Osteoblast (primary cell): ENCODE measurements at regions not wholly inside any gene's neighbourhood (a gene's known extent, or its start where the extent isn't known, plus 50 kb on each side); places are given as distances from the start of the nearest gene placed in this dataset.

Source experiments
- DNase-seq: peaks from one replicate; pipeline ENCODE4 v3.0.0; 2011; ENCODE audit warnings: low spot score, mixed read lengths; ENCODE audit not compliant: insufficient read length; ENCODE audit errors: missing footprints
- H2AFZ ChIP-seq: 2 replicates; pipeline ENCODE4 v1.6.0; 2011; ENCODE audit warnings: mild to moderate bottlenecking, low read length
- H3K27ac ChIP-seq: 2 replicates; pipeline ENCODE4 v1.5.1; 2011; ENCODE audit warnings: mild to moderate bottlenecking, low read depth, low read length, moderate library complexity
- H3K27me3 ChIP-seq: 2 replicates; pipeline ENCODE4 v1.6.0; 2012; ENCODE audit warnings: mild to moderate bottlenecking, control low read depth, inconsistent platforms, low read length, moderate library complexity; ENCODE audit not compliant: insufficient read depth
- H3K36me3 ChIP-seq: 2 replicates; pipeline ENCODE4 v1.5.1; 2011; ENCODE audit warnings: mild to moderate bottlenecking, low read length, control low read depth, moderate library complexity; ENCODE audit not compliant: insufficient read depth
- H3K4me1 ChIP-seq: 2 replicates; pipeline ENCODE4 v1.5.1; 2011; ENCODE audit warnings: mild to moderate bottlenecking, low read length, control low read depth, moderate library complexity; ENCODE audit not compliant: insufficient read depth
- H3K4me2 ChIP-seq: 2 replicates; pipeline ENCODE4 v1.6.0; 2011; ENCODE audit warnings: mild to moderate bottlenecking, low read length; ENCODE audit not compliant: insufficient read depth
- H3K4me3 ChIP-seq: fragments of 200-600 bp; sonication (generic); 3 replicates; pipeline ENCODE4 v1.5.1; 2012; ENCODE audit warnings: mild to moderate bottlenecking, low read length, inconsistent platforms; ENCODE audit not compliant: insufficient read depth
- H3K79me2 ChIP-seq: 2 replicates; pipeline ENCODE4 v1.6.0; 2012; ENCODE audit warnings: mild to moderate bottlenecking, low read length, control low read depth, inconsistent platforms; ENCODE audit not compliant: insufficient read depth
- H3K9me3 ChIP-seq: 2 replicates; pipeline ENCODE4 v1.5.1; 2011; ENCODE audit warnings: low read depth, low read length, control low read depth
- H4K20me1 ChIP-seq: 2 replicates; pipeline ENCODE4 v1.6.0; 2012; ENCODE audit warnings: mild to moderate bottlenecking, low read length, control low read depth; ENCODE audit not compliant: insufficient read depth
- CTCF ChIP-seq: IDR thresholded peaks from 2 replicates; pipeline ENCODE4 v1.5.1; 2011; ENCODE audit warnings: mild to moderate bottlenecking, low read depth, low read length, moderate library complexity; ENCODE audit errors: extremely low read depth

GRCh38 chr3:80405618-80406017 lies 637.8 kb upstream of the ROBO1 start:
- Histone ChIP-seq H3K27me3 (no peaks in the 10 kb centered on the region), H3K9me3 (no peaks in the 10 kb centered on the region), H3K36me3 (no peaks in the 10 kb centered on the region), H2AFZ (no peak overlapping the region), H3K27ac (no peak overlapping the region), H3K4me1 (no peaks in the 10 kb centered on the region), H3K4me3 (no peak overlapping the region), H3K4me2 (no peak overlapping the region), H4K20me1 (no peaks in the 10 kb centered on the region), H3K79me2 (no peaks in the 10 kb centered on the region)
- DNase-seq = no peak
- no peak for TF ChIP-seq CTCF

DNA sequence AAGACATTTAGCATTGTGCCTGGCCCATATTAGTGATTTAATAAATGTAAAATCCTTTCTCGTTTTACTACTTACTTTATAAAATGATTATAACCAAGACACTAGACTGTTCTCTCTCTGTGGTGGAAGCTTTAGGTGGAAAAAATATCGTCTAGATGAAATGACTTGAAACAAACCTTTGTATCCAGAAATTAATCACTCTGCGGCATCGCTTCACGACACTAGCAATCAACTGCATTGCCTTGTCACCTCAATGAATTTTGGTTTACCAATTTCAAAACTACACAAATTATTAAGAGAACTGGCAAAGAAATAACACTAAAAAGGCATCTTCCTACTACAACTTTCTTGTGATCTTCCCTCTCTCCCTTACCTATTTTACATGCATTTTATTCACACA lies 627.2 kb upstream of the ROBO1 start:
- no peak for TF ChIP-seq CTCF
- Histone ChIP-seq H3K4me3 (no peak overlapping the region), H3K27ac (no peak overlapping the region), H3K9me3 (peaks cover 5% of the 10 kb centered on the region), H2AFZ (no peak overlapping the region), H3K4me1 (no peaks in the 10 kb centered on the region), H4K20me1 (no peaks in the 10 kb centered on the region), H3K36me3 (no peaks in the 10 kb centered on the region), H3K79me2 (no peaks in the 10 kb centered on the region), H3K27me3 (no peaks in the 10 kb centered on the region), H3K4me2 (no peak overlapping the region)
- no peak for DNase-seq

GRCh38 chr3:80391573-80391972 lies 623.8 kb upstream of the ROBO1 start:
- no peak overlapping the region for H3K27ac ChIP-seq
- no peaks in the 10 kb centered on the region for H3K79me2 ChIP-seq
- no peak overlapping the region for H3K4me3 ChIP-seq
- H2AFZ ChIP-seq = no peak overlapping the region
- no peak overlapping the region for H3K4me2 ChIP-seq
- H3K4me1 ChIP-seq = no peaks in the 10 kb centered on the region
- no peaks in the 10 kb centered on the region for H3K9me3 ChIP-seq
- no peak for DNase-seq
- no peaks in the 10 kb centered on the region for H3K27me3 ChIP-seq
- no peaks in the 10 kb centered on the region for H3K36me3 ChIP-seq
- H4K20me1 ChIP-seq = no peaks in the 10 kb centered on the region
- no peak for TF ChIP-seq CTCF

DNA sequence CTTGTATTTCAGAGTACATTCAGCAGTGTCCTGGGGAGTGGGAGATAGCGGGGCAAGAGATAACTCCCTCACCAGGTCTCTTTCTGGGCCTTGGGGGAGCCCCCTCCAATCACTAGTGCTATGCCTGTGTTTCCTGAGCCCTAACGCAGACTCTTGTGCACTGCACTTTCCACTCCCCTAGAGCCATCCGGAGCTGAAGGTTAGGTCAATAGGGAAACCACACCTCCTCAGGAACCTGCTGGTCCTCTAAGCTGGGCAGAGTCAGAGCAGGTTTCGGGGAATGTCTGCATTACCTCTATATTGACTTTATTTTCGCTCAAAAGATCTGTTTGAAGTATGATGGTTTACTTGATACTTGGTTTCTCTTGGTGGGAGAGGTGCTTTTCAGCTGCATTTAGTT lies 617.0 kb upstream of the ROBO1 start:
- no peak overlapping the region for H3K4me2 ChIP-seq
- no peak overlapping the region for H2AFZ ChIP-seq
- H3K4me1 ChIP-seq = no peaks in the 10 kb centered on the region
- no peak overlapping the region for H3K4me3 ChIP-seq
- no peaks in the 10 kb centered on the region for H4K20me1 ChIP-seq
- no peak for TF ChIP-seq CTCF
- H3K9me3 ChIP-seq = no peaks in the 10 kb centered on the region
- H3K79me2 ChIP-seq = no peaks in the 10 kb centered on the region
- no peaks in the 10 kb centered on the region for H3K27me3 ChIP-seq
- DNase-seq = no peak
- H3K27ac ChIP-seq = no peak overlapping the region
- H3K36me3 ChIP-seq = no peaks in the 10 kb centered on the region
